K562 (cell line): ENCODE measurements at regions not wholly inside any gene's neighbourhood (a gene's known extent, or its start where the extent isn't known, plus 50 kb on each side); places are given as distances from the start of the nearest gene placed in this dataset.

Experiments
- ATAC-seq: fragments of 200-7000 bp; cut with Tn5 transposase; 3 replicates; pipeline ENCODE4 v1.9.1; 2020; ENCODE audit warnings: moderate library complexity
- BruUV-seq: library from RNA; stranded (reverse); fragments of 400-500 nt; replicated peaks from 2 replicates; lab custom pipeline; 2021; lab: Mats Ljungman, UMichigan
- CTCF ChIA-PET: fragments of 300-600 bp; formaldehyde crosslinking; extraction: SDS; loops from one replicate; lab custom pipeline; 2021; ENCODE audit warnings: low intra/inter-chr PET ratio; lab: Yijun Ruan, JAX
- POLR2A ChIA-PET: fragments of 300-600, 350-650 bp; sonication (Branson Sonifier 250); formaldehyde crosslinking; extraction: SDS; loops from one replicate; lab custom pipeline; 2021; ENCODE audit warnings: antibody characterized with exemption, inconsistent platforms; lab: Yijun Ruan, JAX
- DNase-seq, 4 experiments: peaks; one replicate each; pipeline versions ENCODE4 v3.0.0 to v3.0.0-alpha.2; 2011 to 2018; ENCODE audit warnings: low spot score in 3 of 4, mixed read lengths in 3 of 4; ENCODE audit errors: extremely low read depth in 1 of 4
- FAIRE-seq: peaks from 2 replicates; lab custom pipeline; 2011; peaks lifted over from hg19 to GRCh38; lab: Jason Lieb, UNC
- H2AFZ ChIP-seq: 2 replicates; pipeline ENCODE4 v1.6.0; 2011; ENCODE audit warnings: low read depth, low read length, control low read depth, inconsistent platforms
- H3K27ac ChIP-seq: fragments of 200-600 bp; 3 replicates; pipeline ENCODE4 v1.8.0; 2011; ENCODE audit warnings: low read depth, mild to moderate bottlenecking, control low read depth, inconsistent platforms, low read length, moderate library complexity, mixed read lengths; ENCODE audit errors: extremely low read depth
- H3K27me3 ChIP-seq, 2 experiments: fragments of 300-600 bp in 1 of 2; 2 replicates in 1 of 2; 3 replicates in 1 of 2; pipeline versions ENCODE4 v1.6.0 to v1.8.0; 2011; ENCODE audit warnings: inconsistent platforms in 2 of 2, low read length in 2 of 2, mild to moderate bottlenecking in 1 of 2, mixed read lengths in 1 of 2, moderate library complexity in 1 of 2; ENCODE audit not compliant: control insufficient read depth in 2 of 2, insufficient read depth in 2 of 2
- H3K36me3 ChIP-seq: fragments of 300-600 bp; 3 replicates; pipeline ENCODE4 v1.8.0; 2011; ENCODE audit warnings: mild to moderate bottlenecking, low read length, inconsistent platforms; ENCODE audit not compliant: control insufficient read depth, insufficient read depth
- H3K4me1 ChIP-seq, 2 experiments: fragments of 200-600 bp in 1 of 2; replicated peaks in 1 of 2; 2 replicates in 1 of 2; 3 replicates in 1 of 2; pipeline versions ENCODE4 v1.5.1 to v1.8.0; 2011; ENCODE audit warnings: inconsistent platforms in 2 of 2, low read length in 2 of 2, mild to moderate bottlenecking in 1 of 2, mixed read lengths in 1 of 2, moderate library complexity in 1 of 2; ENCODE audit not compliant: control insufficient read depth in 2 of 2, insufficient read depth in 2 of 2
- H3K4me2 ChIP-seq: 2 replicates; pipeline ENCODE4 v1.6.1; 2011; ENCODE audit warnings: low read length, control low read depth, inconsistent platforms, mixed read lengths; ENCODE audit not compliant: insufficient read depth
- H3K4me3 ChIP-seq: fragments of 200-600 bp; sonication (generic), shearing (Covaris generic); 2 replicates; pipeline ENCODE4 v1.5.1; 2016; ENCODE audit warnings: control low read depth, inconsistent platforms
- H3K79me2 ChIP-seq: fragments of 200-600 bp; 3 replicates; pipeline ENCODE4 v1.8.0; 2011; ENCODE audit warnings: low read length, inconsistent platforms; ENCODE audit not compliant: control insufficient read depth, insufficient read depth
- H3K9ac ChIP-seq, 2 experiments: 2 replicates each; pipeline versions ENCODE4 v1.6.0 to v1.6.1; 2011; ENCODE audit warnings: low read depth in 2 of 2, low read length in 2 of 2, control low read depth in 1 of 2, inconsistent platforms in 1 of 2, mild to moderate bottlenecking in 1 of 2, mixed read lengths in 1 of 2; ENCODE audit not compliant: insufficient read depth in 1 of 2
- H3K9me1 ChIP-seq: one replicate; pipeline ENCODE4 v1.6.0; 2011; ENCODE audit warnings: inconsistent platforms, mild to moderate bottlenecking, low read length, moderate library complexity; ENCODE audit not compliant: control insufficient read depth, insufficient read depth
- H3K9me3 ChIP-seq: replicated peaks from 2 replicates; pipeline ENCODE4 v1.5.1; 2011; ENCODE audit warnings: low read depth, low read length, inconsistent platforms; ENCODE audit not compliant: control insufficient read depth, insufficient read depth
- H4K20me1 ChIP-seq: replicated peaks from 2 replicates; pipeline ENCODE4 v1.6.1; 2011; ENCODE audit warnings: low read length, inconsistent platforms, mixed read lengths; ENCODE audit not compliant: control insufficient read depth, insufficient read depth
- BRD4 ChIP-seq: fragments of 200-600 bp; sonication (generic); IDR thresholded peaks from 2 replicates; pipeline ENCODE4 v1.6.1; 2017; ENCODE audit warnings: inconsistent platforms
- ELF2 ChIP-seq: fragments of 250-450 bp; sonication (Bioruptor Pico); IDR thresholded peaks from 2 replicates; pipeline ENCODE4 v1.5.0; 2021; ENCODE audit warnings: mild to moderate bottlenecking
- LCOR ChIP-seq: sonication (generic); formaldehyde crosslinking; IDR thresholded peaks from 2 replicates; pipeline ENCODE4 v1.8.0; 2022; ENCODE audit warnings: mild to moderate bottlenecking, missing genetic modification reagents
- TAL1 ChIP-seq: fragments of 450-650 bp; IDR thresholded peaks from 2 replicates; pipeline ENCODE4 v1.6.1; 2016; ENCODE audit warnings: mild to moderate bottlenecking
- TEAD2 ChIP-seq: fragments of 450-650 bp; IDR thresholded peaks from 2 replicates; pipeline ENCODE4 v1.6.1; 2016; ENCODE audit warnings: missing genetic modification characterization, control low read depth, missing compliant biosample characterization
- TFAP4 ChIP-seq: sonication (generic); formaldehyde crosslinking; IDR thresholded peaks from 2 replicates; pipeline ENCODE4 v1.8.0; 2022; ENCODE audit warnings: missing genetic modification reagents, mild to moderate bottlenecking, moderate library complexity, borderline replicate concordance
- WGBS: fragments of 100-300 bp; shearing (Covaris generic); methylation state at CpG from one replicate; pipeline ENCODE4 v1.1.6; 2016; ENCODE audit warnings: low coverage, mixed read lengths; ENCODE audit not compliant: insufficient coverage; ENCODE audit errors: missing lambda C conversion rate; 5-methylcytosine and 5-hydroxymethylcytosine counted together
- in situ Hi-C: fragments of 300-500 bp; cut with MboI; formaldehyde crosslinking; loops from 4 replicates; pipeline ENCODE4 v1.15.0; 2018; ENCODE audit warnings: inconsistent platforms, mixed read lengths
- intact Hi-C: fragments of 100-400 bp; cut with micrococcal nuclease; formaldehyde crosslinking; loops from 2 replicates; pipeline ENCODE4 v1.14.2; 2022

- ChIA-PET POLR2A (interaction anchor here (0.6 kb wide), 1 partner anchor 197 kb away, joined by 3 read pairs; no protein-coding TSS in a partner anchor), CTCF (no interaction called here)
- Histone ChIP-seq H2AFZ (no peak overlapping the region), H3K79me2 (no peaks in the 10 kb centered on the region), H3K9me3 (no peaks in the 10 kb centered on the region), H3K27me3 (peaks cover 3 to 4% of the 10 kb centered on the region in 2 experiments; a peak in 4 of 5 replicates), H3K4me2 (no peak overlapping the region), H3K4me3 (no peak overlapping the region), H3K36me3 (no peaks in the 10 kb centered on the region), H3K4me1 (no peaks in the 10 kb centered on the region), H3K27ac (no peak overlapping the region), H4K20me1 (0 out of 2 replicates have a peak, but pooled peaks cover 6% of the 10 kb centered on the region), H3K9ac (no peak overlapping the region), H3K9me1 (no peaks in the 10 kb centered on the region)
- no peak for FAIRE-seq
- no peak for ATAC-seq
- DNase-seq, result no peak
- in situ Hi-C loops (no loop called here), intact Hi-C loops (no loop called here)
- no TSS peak for BruUV-seq
- WGBS, result 0% methylated on average over 1 of the region's 1 CpG
- TF ChIP-seq ELF2 (CRISPR knock-in tag), result no peak
- TF ChIP-seq TAL1, result no peak
These were observed 125.3 kb downstream of the TMEM114 start for GRCh38 chr16:8464979-8465378.

GRCh38 chr16:8459085-8459733 is 131.1 kb downstream of the TMEM114 start:
- H3K9ac ChIP-seq, result no peak overlapping the region
- no peak overlapping the region for H3K4me3 ChIP-seq
- intact Hi-C loops (no loop called here), in situ Hi-C loops (no loop called here)
- H3K9me3 ChIP-seq, result no peaks in the 10 kb centered on the region
- no peaks in the 10 kb centered on the region for H3K79me2 ChIP-seq
- no peak overlapping the region for H3K27ac ChIP-seq
- DNase-seq (no peak), ATAC-seq (no peak), FAIRE-seq (no peak)
- peaks cover 0 to 3% of the 10 kb centered on the region in 2 experiments; a peak in 2 of 5 replicates for H3K27me3 ChIP-seq
- no TSS peak for BruUV-seq
- no peak for TF ChIP-seq TEAD2 (tag)
- no peak for TF ChIP-seq LCOR (CRISPR knock-in tag)
- TF ChIP-seq TFAP4 (CRISPR knock-in tag), result no peak
- TF ChIP-seq BRD4, result no peak
- 0% methylated on average over 3 of the region's 3 CpGs for WGBS
- ChIA-PET CTCF (no interaction called here), POLR2A (interaction anchor here (1.0 kb wide), 1 partner anchor 11 kb away, joined by 3 read pairs; no protein-coding TSS in a partner anchor)
- no peak overlapping the region for H2AFZ ChIP-seq
- H4K20me1 ChIP-seq, result 0 out of 2 replicates have a peak, but pooled peaks cover 6% of the 10 kb centered on the region
- H3K36me3 ChIP-seq, result no peaks in the 10 kb centered on the region
- no peak overlapping the region for H3K4me2 ChIP-seq
- no peaks in the 10 kb centered on the region for H3K4me1 ChIP-seq
- no peaks in the 10 kb centered on the region for H3K9me1 ChIP-seq
